Activated B cell treated with CpG ODN at 0.5 μM for 24 hours (primary cell): ENCODE measurements at regions not wholly inside any gene's neighbourhood (a gene's known extent, or its start where the extent isn't known, plus 50 kb on each side); places are given as distances from the start of the nearest gene placed in this dataset.
"Not testable (repeated sequence)": the region's sequence is repeated elsewhere in the genome, so short reads cannot be mapped to it uniquely, and the experiment has no call there.

ENCODE experiments used
- ATAC-seq: fragments of 200-7000 bp; cut with Tn5 transposase; one replicate; pipeline ENCODE4 v1.10.0; 2021; ENCODE audit warnings: low read depth, mild to moderate bottlenecking, moderate library complexity
- CTCF ChIA-PET: fragments of 350-600 bp; sonication (Branson Sonifier 250); formaldehyde crosslinking; loops from one replicate; lab custom pipeline; 2021; ENCODE audit warnings: antibody characterized with exemption; lab: Charles Lee
- POLR2A ChIA-PET: fragments of 350-600 bp; sonication (Branson Sonifier 250); formaldehyde crosslinking; loops from one replicate; lab custom pipeline; 2021; ENCODE audit warnings: antibody characterized with exemption; lab: Charles Lee
- DNase-seq: peaks from one replicate; pipeline ENCODE4 v3.0.0; 2022
- H3K27ac Mint-ChIP-seq: one replicate; pipeline ENCODE4 v1.8.0; 2020; ENCODE audit warnings: mixed read lengths
- H3K27me3 Mint-ChIP-seq: one replicate; pipeline ENCODE4 v1.8.0; 2021; ENCODE audit warnings: mixed read lengths
- H3K36me3 Mint-ChIP-seq: one replicate; pipeline ENCODE4 v1.8.0; 2021; ENCODE audit warnings: low read depth, mixed read lengths
- H3K4me1 Mint-ChIP-seq: one replicate; pipeline ENCODE4 v1.8.0; 2021; ENCODE audit warnings: mixed read lengths
- H3K4me3 Mint-ChIP-seq: one replicate; pipeline ENCODE4 v1.8.0; 2020; ENCODE audit warnings: mild to moderate bottlenecking, mixed read lengths
- H3K9me3 Mint-ChIP-seq: one replicate; pipeline ENCODE4 v1.8.0; 2020; ENCODE audit warnings: mixed read lengths
- intact Hi-C: fragments of 100-400 bp; cut with micrococcal nuclease; formaldehyde crosslinking; loops from one replicate; pipeline ENCODE4 v1.15.1; 2024
- TF ChIP-seq, protein P1 (sequence below): fragments of 200-600 bp; IDR thresholded peaks from one replicate; pipeline ENCODE4 v1.8.0; 2022; ENCODE audit warnings: antibody characterized with exemption, mild to moderate bottlenecking

- H3K4me1 Mint-ChIP-seq = no peaks in the 10 kb centered on the region
- H3K4me3 Mint-ChIP-seq = no peak overlapping the region
- TF ChIP-seq, protein P1, sequence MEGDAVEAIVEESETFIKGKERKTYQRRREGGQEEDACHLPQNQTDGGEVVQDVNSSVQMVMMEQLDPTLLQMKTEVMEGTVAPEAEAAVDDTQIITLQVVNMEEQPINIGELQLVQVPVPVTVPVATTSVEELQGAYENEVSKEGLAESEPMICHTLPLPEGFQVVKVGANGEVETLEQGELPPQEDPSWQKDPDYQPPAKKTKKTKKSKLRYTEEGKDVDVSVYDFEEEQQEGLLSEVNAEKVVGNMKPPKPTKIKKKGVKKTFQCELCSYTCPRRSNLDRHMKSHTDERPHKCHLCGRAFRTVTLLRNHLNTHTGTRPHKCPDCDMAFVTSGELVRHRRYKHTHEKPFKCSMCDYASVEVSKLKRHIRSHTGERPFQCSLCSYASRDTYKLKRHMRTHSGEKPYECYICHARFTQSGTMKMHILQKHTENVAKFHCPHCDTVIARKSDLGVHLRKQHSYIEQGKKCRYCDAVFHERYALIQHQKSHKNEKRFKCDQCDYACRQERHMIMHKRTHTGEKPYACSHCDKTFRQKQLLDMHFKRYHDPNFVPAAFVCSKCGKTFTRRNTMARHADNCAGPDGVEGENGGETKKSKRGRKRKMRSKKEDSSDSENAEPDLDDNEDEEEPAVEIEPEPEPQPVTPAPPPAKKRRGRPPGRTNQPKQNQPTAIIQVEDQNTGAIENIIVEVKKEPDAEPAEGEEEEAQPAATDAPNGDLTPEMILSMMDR = no peak
- no peak overlapping the region for H3K27ac Mint-ChIP-seq
- ChIA-PET POLR2A (no interaction called here), CTCF (no interaction called here)
- intact Hi-C loops = no loop called here
- H3K9me3 Mint-ChIP-seq = peaks cover 8% of the 10 kb centered on the region
- no peaks in the 10 kb centered on the region for H3K36me3 Mint-ChIP-seq
- DNase-seq (no peak), ATAC-seq (no peak)
- no peaks in the 10 kb centered on the region for H3K27me3 Mint-ChIP-seq
These were observed 2006.1 kb upstream of the WWC1 start for GRCh38 chr5:166285361-166285760.

DNA sequence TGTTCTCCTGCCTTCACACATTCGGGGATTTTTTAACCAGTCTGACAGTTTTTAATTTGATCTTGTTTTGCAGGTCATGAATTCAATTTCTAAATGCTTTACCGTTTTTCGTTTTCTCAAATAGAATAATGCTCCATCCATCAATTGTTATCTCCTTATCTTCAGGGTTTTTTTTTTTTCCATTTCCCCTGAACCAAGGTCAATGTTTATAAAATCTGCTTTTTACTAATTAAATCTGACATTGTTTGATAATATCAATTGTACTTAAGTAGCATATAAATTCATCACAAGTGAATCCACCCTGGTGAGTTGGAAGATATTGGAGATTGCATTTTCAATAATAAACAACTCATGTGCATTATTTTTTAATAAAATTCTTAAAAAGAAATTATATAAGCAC is 2004.6 kb upstream of the WWC1 start:
- H3K9me3 Mint-ChIP-seq = peaks cover 7% of the 10 kb centered on the region
- H3K27ac Mint-ChIP-seq = no peak overlapping the region
- H3K4me3 Mint-ChIP-seq = no peak overlapping the region
- ChIA-PET CTCF (no interaction called here), POLR2A (no interaction called here)
- TF ChIP-seq, protein P1 = no peak
- DNase-seq (no peak), ATAC-seq (no peak)
- no peaks in the 10 kb centered on the region for H3K4me1 Mint-ChIP-seq
- H3K27me3 Mint-ChIP-seq = no peaks in the 10 kb centered on the region
- intact Hi-C loops = no loop called here
- H3K36me3 Mint-ChIP-seq = no peaks in the 10 kb centered on the region

DNA sequence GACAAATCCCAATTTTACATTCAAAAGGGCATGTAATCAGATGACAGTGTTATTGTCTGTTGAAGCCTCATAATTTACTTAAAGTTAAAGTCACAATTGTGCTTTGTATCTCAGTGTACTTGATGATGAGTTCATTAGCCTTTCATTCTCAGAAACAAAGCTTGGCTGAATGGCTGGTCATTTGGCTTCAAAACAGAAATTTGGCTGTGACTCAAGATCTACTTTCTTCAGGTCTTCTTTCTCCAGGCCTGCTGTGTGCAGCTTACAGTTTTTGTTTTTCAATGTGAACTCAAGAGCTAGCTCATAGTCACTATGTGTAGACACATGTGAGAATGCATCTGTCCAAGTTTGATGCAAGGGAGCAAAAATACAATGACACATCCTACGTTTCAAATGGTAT is 2003.6 kb upstream of the WWC1 start:
- ChIA-PET POLR2A (no interaction called here), CTCF (no interaction called here)
- Mint-ChIP-seq H3K4me3 (no peak overlapping the region), H3K27me3 (no peaks in the 10 kb centered on the region), H3K9me3 (peaks cover 7% of the 10 kb centered on the region), H3K4me1 (no peaks in the 10 kb centered on the region), H3K36me3 (no peaks in the 10 kb centered on the region), H3K27ac (no peak overlapping the region)
- DNase-seq (no peak), ATAC-seq (no peak)
- TF ChIP-seq, protein P1 = no peak
- intact Hi-C loops = no loop called here

- H3K36me3 Mint-ChIP-seq, POLR2A ChIA-PET, H3K4me1 Mint-ChIP-seq, H3K27me3 Mint-ChIP-seq, H3K27ac Mint-ChIP-seq, CTCF ChIA-PET, ATAC-seq, H3K4me3 Mint-ChIP-seq, intact Hi-C loops, H3K9me3 Mint-ChIP-seq, DNase-seq: not testable (repeated sequence)
These were observed 1999.6 kb upstream of the WWC1 start for GRCh38 chr5:166291800-166292199.

DNA sequence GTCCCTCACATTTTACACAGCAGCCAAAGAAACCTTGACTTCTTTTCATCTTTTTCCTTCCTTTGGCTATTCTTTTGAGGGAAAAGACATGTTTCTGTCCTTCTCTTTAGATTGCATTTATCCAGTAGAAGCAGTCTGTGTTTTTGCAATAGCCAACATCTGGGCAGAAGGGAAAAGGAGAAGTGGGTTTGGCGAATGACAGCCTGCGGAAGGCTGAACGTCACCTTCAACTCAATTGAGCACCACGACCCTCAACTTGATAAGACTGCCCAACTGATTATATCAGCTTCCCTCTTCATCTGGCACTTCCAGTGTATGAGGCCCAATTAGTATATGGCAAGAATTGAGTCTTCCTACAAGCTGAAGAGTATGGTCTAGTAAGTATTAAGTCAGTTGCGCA is 1997.6 kb upstream of the WWC1 start:
- intact Hi-C loops = no loop called here
- ChIA-PET CTCF (no interaction called here), POLR2A (no interaction called here)
- H3K27ac Mint-ChIP-seq = no peak overlapping the region
- no peak for ATAC-seq
- H3K4me3 Mint-ChIP-seq = no peak overlapping the region
- no peaks in the 10 kb centered on the region for H3K27me3 Mint-ChIP-seq
- H3K36me3 Mint-ChIP-seq = no peaks in the 10 kb centered on the region
- peaks cover 11% of the 10 kb centered on the region for H3K9me3 Mint-ChIP-seq
- H3K4me1 Mint-ChIP-seq = no peaks in the 10 kb centered on the region
- TF ChIP-seq, protein P1 = no peak
- DNase-seq = no peak

DNA sequence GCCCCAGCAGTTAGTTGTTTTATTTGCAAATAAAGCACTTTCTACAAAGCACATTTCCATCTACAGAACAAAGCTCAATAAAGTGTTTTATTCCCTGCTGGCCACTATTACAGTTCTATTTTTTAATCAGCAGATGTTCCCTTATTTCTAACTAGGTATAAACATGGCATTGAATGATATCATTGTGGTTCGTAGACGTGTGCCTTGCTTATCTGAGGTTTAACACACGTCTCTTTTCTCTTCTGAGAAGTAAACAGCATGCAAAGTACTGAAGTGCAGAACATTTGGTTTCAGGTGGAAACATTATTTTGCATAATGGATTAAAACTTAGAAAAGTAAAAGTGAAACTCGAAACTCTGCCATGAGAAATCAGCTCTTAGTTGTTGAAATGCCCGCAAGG is 1989.3 kb upstream of the WWC1 start:
- no peak for ATAC-seq
- no peak overlapping the region for H3K27ac Mint-ChIP-seq
- intact Hi-C loops = no loop called here
- peaks cover 6% of the 10 kb centered on the region for H3K9me3 Mint-ChIP-seq
- ChIA-PET CTCF (no interaction called here), POLR2A (no interaction called here)
- no peak for DNase-seq
- H3K4me1 Mint-ChIP-seq = no peaks in the 10 kb centered on the region
- no peaks in the 10 kb centered on the region for H3K36me3 Mint-ChIP-seq
- H3K27me3 Mint-ChIP-seq = no peaks in the 10 kb centered on the region
- TF ChIP-seq, protein P1 = no peak
- H3K4me3 Mint-ChIP-seq = no peak overlapping the region
